Stimulated activated CD4-positive, alpha-beta T cell treated with anti-CD3 and anti-CD28 coated beads, Interleukin-4, amount 100 ng/mL, for 48 hours (primary cell): ENCODE measurements at regions not wholly inside any gene's neighbourhood (a gene's known extent, or its start where the extent isn't known, plus 50 kb on each side); places are given as distances from the start of the nearest gene placed in this dataset.
"Not testable (repeated sequence)": the region's sequence is repeated elsewhere in the genome, so short reads cannot be mapped to it uniquely, and the experiment has no call there.

Source experiments
- DNase-seq, 2 donors: peaks; one replicate each; pipeline ENCODE4 v3.0.0-alpha.2; 2020; ENCODE audit warnings: low read depth in 2 of 2

DNA sequence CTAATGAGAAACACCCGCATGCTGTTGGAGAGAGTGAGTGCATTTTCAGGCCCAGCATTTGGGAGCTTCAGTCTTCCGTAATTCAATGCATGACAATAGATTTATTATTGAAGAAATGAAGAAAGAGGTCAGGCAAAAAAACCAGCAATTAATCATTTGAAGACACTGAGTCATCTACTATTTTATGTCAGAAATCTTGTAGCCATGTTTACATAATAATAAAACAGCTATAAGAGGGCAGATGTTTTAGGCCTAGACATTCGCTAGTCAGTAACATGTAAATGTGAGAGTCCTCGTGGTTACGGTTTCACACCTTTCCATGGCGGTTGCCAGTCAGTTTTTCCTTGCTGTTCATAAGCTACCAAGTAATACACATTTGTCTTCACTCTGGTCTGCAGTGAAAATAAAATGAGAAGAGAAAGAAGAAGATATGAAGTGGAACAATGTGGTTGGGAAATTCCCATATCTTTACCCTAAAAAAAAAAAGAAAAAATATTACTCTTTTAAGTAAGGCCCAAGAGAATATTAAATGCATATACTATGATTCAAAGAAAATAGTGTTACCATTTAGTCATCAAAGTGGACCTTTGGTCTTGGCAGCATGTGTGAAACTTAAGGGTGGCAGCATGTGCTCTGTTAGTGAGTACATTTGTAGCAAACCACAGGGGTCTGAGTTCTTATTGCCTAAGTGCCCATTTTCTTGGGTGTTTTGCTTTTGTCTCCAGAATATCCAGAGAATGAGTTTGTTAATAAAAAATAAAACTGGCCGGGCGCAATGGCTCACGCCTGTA is 140.5 kb upstream of the TBL1XR1 start:
- peak; percentile 37 to 66 for DNase-seq

DNA sequence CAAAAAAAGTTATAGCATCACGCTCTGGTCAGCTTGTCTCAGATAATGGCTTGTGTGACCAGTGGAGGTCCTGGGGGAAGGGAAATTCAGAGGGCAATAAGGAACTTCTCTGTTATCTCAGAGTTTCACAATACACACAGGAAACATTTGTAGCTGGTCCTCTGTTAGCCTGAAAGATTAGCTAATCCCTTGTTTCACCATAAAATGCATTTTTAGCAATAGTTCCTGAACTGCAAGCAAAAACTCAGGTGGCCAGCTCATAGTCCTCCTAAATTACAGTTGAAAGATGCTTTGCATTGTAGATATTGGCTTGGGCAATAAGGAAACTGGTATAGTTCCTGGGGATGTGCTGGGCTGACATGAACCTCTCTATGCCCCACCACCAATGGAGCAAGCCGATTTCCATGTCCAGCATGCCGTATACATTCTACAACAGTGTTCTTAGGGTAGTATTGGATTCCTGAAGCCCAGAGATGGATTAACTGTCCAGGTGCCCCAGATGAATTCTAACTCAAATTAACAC is 141.5 kb upstream of the TBL1XR1 start:
- no peak for DNase-seq

DNA sequence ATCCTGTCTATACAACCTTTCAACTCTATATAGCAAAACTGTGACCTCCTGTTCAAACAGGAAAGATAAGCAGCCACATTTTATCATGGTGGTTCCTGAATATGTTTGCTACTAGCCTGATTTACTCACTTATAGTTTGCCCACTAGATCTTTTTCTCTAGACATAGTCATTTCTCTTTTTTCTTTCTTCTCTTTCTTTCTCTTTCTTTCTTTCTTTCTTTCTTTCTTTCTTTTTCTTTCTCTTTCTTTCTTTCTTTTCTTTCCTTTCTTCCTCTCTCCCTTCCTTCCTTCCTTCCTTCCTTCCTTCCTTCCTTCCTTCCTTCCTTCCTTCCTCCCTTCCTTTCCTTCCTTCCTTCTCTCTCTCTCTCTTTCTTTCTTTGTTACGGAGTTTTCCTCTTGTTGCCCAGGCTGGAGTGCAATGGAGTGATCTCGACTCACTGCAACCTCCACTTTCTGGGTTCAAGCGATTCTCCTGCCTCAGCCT is 142.0 kb upstream of the TBL1XR1 start:
- not testable (repeated sequence) for DNase-seq

DNA sequence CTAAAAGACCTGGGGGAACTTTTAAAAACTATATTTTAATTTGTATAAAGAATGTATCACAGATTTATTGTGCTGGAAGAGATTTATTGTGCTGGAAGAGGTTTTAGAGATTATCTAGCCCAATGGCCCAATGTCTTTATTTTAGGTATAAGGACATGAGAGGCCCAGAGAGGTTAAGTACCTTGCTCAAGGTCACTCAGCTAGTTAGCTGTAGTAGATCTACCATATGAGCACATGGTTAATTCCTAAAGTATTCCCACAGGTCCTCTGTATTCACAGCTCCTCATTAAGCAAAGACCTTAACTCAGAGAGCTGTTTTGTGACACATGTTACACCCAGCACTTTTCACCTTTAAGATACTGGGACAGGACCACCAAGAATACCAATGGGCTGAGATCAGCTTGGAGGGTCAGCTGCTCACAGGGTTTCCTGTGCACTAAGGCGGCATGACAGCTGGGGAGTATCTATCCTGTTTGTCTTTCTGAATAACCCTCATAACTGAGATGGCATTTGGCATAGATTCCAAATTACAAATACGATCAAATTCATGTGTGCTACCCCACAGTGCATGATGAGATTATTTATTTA is 143.1 kb upstream of the TBL1XR1 start:
- no peak for DNase-seq

DNA sequence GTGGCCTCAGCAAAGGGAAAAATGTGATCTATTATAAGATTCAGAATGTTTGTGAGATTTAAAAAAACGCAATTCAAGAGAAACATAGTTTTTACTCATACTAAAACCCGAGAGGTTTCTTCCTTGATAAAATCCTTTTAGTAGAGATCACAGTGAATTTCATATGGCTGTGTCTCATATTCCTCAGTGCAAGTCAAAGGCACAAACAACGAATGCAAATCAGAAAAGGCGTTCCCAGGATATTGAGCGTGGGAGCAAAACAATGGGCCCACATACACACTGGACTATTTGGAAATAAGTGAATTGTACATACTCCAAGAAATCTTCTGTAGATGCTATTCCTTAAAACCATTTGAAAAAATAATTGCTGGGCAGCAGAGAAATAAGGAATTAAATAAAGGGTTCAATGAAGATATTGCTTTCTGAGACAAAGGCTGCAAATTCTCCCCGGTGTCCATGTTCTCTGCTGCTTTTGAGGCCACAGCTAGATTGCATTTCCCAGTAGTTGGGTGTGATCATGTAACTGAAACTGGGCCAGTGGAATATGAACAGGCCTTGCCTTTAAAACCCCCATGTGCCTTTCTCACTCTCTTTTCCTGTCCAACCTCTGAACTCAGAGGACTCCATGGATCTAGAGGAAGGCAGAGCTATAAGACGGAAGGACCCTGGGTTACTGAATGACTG is 144.6 kb upstream of the TBL1XR1 start:
- DNase-seq = no peak

DNA sequence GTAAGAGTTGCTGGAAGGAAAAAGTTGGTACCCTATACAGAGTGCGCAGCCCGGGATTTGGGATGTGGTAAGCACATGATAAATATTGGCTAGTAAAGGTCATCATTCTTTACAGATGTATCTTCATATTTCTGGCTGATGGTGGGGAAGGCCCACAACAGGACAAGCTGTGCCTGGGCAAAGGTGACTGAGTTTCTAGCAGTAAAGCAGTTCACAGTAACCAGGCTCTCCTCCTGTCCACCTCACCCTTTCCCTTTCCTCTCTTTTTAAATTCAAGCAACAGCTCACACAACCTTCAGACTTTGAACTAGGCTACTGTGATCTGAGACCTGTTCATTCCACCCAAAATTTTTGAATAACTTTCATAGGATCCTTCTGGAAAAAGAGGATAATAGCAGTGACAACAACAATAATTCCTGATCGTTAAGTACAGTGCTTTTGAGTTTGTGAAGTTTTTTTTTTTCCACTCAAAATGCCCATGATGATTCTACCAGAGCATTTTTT is 145.9 kb upstream of the TBL1XR1 start:
- DNase-seq = no peak

DNA sequence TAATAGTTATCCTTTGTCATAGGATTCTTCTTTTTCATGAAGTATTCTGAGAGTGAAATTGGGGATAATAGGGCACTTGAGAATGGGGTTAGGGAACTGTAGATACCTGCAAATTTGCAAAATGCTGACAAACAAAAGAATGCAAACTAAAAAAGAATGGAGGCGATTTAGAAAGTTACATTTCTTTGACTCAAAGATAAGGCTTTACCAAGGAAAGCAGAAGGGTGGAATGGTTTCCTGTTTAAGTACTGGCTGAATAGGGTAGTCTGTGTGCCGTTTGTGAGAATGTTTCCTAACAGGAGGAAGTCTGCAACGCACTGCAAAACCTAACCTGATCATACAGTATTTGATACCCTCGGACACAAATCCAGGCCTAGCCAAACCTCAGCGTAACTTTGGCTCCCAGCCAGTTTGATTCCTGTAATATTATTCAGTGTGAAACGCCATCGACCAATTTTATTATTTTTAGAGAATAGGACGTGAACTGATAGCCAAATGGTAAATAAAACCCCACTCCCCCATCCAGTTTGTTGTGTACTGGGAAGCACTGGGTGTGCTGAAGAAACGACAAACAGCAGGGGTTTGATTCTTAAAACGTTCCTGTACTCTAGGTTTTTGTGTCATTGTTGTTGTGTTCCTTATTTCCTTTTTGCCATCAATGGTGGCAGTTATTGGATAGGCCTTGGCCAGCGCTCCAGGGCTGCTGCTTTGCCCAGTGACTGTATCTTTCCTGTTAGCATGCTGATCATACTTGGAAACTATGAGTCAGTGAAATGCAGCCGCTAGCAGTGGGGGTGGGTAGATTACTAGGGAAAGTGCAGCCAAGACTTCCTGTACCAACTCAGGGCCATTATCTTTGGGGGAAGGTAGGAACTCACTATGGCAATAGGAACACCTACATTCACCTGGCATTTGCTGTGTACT is 148.0 kb upstream of the TBL1XR1 start:
- peak; percentile 42 to 61 for DNase-seq

DNA sequence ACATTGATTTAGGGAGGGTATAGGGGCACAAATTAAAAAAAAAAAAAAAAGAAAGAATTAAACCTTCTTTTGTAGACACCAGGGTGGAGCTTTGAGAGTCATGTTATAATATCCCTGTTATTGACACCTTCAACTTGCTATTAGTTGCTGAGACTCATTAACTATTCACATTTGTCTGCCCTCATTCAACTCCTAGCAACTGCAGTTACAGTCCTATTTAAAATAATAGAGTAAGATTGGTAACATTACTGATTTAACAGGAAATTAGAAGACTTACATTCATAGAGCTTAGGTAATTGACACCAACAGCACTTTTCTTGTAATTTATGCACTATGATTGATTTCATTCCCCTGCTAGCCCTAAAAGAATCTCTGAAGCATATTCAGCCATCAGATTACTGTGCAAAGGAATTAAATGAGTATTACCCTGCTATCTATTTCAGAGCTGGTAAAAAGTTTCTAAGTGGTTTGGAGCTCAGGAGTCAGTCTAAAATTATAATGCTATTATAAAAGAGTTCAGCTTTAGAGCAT is 148.8 kb upstream of the TBL1XR1 start:
- no peak for DNase-seq

DNA sequence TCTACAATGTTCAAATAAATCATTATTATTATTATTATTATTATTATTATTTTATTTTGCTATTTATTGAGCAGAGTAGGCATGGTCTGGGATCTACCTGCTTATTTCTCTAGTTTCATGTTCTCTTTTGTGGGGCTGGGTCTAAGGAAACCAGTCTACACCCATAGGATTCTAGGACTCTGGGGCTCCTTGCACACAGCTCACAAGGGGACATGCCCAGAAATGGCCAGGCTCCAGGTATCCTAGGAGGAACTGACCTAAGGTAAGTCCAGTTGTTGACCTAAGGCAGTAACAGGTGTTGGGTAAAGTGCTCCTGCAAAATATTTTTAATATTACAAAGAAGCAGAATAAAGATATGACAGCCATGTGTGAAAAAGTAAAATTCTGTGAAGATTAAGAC is 149.6 kb upstream of the TBL1XR1 start:
- DNase-seq = no peak

DNA sequence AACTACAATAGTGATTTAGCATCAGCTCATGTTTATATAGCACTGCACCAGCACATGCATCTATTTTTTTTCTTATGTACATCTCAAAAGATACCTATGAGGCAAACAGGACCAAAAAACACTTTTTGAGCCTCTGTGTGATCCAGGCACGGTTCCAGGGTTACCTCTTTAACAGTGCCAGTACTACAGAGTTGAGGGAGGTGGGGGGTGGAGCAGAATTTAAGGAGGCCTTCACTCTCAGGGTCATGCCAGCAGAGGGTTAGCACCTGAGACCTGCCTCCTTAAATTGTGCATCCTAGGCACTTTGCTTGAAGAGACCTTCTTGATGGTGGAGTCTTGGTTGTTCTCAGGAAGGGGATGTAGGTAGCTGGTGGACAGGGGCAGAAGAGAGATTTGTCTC is 150.3 kb upstream of the TBL1XR1 start:
- no peak for DNase-seq

DNA sequence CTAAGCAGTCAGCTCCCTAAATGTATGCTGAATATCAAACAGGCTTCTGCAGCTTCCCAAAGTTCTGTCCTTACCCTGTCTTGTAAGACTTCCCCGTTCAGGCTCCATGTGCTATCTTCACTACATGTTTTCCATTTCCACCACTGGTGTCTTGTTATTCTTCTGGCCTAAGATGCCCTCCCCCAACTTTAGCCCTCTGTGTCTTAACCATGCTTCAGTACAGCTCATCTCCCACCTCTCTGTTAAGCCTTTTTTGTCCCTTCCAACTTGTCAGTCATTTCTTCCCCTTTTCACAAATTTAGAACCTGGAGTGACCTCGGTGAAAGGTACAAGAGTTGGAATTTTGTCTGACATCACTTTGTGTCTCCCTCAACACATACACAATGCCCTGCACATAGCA is 151.7 kb upstream of the TBL1XR1 start:
- no peak for DNase-seq

DNA sequence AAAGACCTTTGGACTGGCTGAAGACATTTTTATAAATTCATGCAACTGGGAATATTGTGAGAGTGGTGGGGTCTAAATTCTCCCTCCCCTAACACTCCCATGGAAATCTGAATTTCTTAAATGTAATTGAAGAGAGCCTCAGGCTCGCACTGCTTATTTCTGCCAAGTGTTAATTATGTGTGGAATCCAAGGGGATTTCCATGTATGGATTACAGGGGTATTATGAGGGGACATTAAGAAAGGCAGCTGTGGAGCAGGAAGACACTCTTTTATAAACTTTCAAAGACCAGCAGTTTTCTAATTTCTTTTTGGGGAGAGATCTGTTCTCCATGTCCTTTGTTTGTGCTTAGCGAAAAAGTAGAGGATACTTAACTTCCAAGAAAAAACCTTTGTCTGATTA is 152.1 kb upstream of the TBL1XR1 start:
- DNase-seq = no peak

DNA sequence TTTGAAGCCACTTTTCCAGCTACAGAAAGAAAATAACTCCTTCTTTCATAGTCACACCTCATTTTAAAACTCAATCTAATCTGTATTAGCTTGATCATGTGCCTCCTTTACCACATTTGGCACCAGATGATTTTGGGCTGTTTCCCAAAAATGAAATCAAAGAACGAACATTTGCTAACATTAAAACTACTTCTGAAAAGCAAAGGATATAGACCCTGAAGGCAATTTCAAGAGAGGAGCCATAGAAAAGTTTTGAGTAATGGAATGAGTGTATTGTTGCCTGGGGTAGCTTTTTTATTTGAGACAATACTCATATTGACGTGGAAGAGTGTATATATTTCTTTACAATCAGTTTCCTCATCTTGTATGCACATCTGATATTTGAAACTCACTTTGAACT is 152.8 kb upstream of the TBL1XR1 start:
- DNase-seq = no peak

DNA sequence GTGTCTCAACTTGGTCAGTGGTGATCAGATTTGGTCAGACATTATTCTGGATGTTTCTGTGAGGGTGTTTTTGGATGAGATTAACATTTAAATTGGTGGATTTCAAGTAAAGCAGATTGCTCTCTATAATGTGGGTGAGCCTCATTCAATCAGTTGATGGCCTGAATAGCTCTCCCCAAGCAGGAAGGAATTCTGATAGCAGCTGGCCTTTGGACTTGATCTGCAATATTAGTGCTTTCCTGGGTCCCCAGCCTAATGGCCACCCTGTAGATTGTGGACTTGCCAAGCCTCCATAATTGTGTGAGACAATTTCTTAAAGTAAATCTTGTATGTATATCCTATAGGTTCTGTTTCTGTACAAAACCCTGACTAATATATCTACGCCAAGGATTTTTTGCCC is 153.9 kb upstream of the TBL1XR1 start:
- DNase-seq = no peak

DNA sequence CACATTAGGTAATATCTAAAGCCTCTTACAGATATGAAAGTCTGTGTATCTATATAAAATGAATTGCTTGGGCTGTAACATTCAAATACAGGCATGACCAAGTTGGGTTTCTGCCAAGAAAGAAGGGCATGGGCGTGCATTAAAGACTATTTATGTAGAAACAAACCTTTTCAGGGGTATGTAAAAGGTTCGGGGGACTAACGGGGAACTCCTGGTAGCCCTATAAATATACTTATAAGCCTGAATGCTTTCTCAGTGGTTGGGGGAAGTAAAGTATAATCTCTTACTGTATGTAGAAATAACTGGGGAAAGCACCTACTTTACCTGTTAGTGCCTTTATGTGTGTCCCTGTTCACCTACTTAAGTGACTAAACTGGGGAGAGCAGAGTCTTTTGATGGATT is 154.5 kb upstream of the TBL1XR1 start:
- DNase-seq = no peak

DNA sequence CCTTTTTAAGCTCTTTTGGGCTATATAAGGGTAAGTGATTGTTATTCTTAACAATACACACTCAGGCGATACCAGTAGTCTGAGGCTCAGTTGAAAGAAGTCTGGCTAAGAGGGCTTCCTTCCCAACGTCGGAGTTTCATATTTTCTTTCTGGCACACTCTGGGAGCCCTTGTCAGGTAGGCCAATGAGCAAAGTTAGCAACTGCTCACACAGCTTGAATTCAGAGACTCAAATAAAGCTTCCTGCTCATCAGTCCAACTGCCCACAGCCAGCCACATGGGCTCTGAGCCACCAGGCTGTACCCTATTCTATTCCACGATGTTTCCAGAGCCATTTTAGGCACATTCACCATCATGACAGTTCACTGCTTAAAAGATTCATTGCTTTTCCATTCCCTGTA is 155.1 kb upstream of the TBL1XR1 start:
- DNase-seq = no peak

DNA sequence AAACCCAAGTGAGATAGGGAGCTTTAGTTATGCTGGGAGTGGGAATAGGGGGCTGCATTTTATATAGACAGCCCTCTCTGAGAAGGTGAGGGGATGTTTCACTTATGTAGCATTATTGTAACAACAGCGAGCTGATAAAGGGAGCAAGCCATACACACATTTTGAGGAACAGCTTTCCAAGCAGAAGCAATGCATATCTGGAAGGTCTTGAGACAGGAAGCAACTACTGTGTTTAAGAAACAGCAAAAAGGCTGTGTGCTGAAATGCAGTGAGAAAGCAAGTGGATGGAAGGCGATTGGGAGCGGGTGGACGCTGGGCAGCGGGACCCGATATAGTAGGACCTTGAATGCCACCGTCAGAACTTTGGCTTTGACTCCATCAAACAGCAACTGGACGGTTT is 155.9 kb upstream of the TBL1XR1 start:
- DNase-seq = no peak

DNA sequence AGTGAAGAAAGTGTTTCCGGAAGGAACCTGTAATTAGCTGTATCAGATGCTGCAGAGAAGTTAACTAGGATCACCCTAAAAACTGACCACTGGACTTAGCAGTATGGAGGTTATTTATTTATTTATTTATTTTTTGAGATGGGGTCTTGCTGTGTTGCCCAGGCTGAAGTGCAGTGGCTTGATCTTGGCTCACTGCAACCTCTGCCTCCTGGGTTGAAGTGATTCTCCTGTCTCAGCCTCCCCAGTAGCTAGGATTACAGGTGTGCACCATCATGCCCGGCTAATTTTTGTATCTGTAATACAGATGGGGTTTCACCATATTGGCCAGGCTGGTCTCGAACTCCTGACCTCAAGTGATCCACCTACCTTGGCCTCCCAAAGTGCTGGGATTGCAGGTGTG is 156.6 kb upstream of the TBL1XR1 start:
- DNase-seq = not testable (repeated sequence)

DNA sequence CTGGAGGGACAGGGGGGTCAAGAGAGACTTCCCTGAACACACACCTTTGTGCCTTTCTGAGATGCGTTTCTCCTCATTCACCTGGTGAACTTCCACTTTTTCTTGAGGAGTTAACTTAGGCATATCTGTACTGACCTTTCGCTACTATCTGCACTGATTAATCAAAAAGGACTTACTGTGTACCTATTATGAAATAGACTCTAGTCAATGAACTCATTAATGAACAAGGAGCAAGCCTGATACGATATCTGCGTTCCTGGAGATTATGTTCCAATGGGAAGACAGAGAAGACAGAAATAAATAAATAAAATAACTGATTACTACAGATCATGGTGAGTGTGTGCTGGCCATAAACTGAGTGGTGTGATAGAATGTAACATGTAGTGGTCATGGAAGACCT is 157.2 kb upstream of the TBL1XR1 start:
- no peak for DNase-seq

DNA sequence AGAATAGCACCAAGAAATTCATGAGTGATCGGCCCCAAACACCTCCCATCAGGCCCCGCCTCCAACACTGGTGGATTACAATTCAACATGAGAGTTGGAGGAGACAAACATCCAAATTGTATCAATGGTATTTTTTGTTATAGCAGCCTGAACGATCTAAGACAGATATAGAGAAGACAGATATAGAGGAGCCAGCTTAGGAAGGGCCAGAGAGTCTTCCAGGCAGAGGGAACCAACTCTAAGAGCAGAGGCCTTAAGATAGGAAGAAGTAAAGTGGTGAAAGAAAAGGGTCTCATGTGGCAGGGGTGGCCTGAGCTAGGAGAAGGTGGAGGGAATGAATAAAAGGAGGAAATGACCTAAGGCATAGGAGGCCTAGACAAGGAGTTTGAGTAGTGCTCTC is 158.8 kb upstream of the TBL1XR1 start:
- no peak for DNase-seq

DNA sequence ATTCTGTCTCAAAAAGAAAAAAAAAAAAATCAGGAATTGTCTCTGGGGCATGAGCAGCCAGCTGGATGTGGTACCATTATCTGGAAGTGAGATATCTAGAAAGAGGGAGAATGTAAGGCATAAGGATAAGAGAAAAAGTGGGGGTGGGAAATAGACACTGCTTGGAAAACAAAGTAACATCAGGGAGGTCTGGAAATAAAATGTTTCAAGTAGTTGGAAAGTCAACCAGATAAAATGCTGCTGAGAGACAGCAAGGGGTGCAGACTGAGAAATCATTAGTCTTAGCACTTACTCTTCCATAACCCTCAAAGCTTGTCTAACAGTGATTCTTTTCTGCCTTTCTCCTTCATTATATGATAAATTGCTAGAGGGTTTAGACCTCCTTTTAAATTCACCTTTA is 159.7 kb upstream of the TBL1XR1 start:
- no peak for DNase-seq
